GM23338 (cell line): ENCODE measurements at regions not wholly inside any gene's neighbourhood (a gene's known extent, or its start where the extent isn't known, plus 50 kb on each side); places are given as distances from the start of the nearest gene placed in this dataset.

Experiments
- CREB1 ChIP-seq: fragments of 250-450 bp; sonication (Bioruptor Pico); IDR thresholded peaks from 2 replicates; pipeline ENCODE4 v1.5.0; 2020; ENCODE audit warnings: low read depth, mild to moderate bottlenecking, moderate library complexity
- EZH2 ChIP-seq: fragments of 200-600 bp; sonication (generic); IDR thresholded peaks from one replicate; pipeline ENCODE4 v1.8.0; 2017; ENCODE audit warnings: antibody characterized with exemption, mild to moderate bottlenecking, low read depth; ENCODE audit not compliant: unreplicated experiment
- POLR2AphosphoS5 ChIP-seq: IDR thresholded peaks from 2 replicates; pipeline ENCODE4 v1.6.1; 2016; ENCODE audit warnings: antibody characterized with exemption, low read depth
- TF ChIP-seq, protein P1 (sequence below), 2 experiments: fragments of 200-600 bp in 1 of 2; sonication (generic) in 1 of 2; conservative IDR thresholded peaks; 2 replicates each; pipeline versions ENCODE4 v1.5.1 to v1.6.1; 2016 to 2017; ENCODE audit warnings: antibody characterized with exemption in 2 of 2, low read depth in 2 of 2, mild to moderate bottlenecking in 2 of 2, moderate library complexity in 1 of 2
- TF ChIP-seq, protein P2 (sequence below): IDR thresholded peaks from one replicate; pipeline ENCODE4 v1.6.1; 2018; ENCODE audit warnings: antibody characterized with exemption; ENCODE audit not compliant: unreplicated experiment

DNA sequence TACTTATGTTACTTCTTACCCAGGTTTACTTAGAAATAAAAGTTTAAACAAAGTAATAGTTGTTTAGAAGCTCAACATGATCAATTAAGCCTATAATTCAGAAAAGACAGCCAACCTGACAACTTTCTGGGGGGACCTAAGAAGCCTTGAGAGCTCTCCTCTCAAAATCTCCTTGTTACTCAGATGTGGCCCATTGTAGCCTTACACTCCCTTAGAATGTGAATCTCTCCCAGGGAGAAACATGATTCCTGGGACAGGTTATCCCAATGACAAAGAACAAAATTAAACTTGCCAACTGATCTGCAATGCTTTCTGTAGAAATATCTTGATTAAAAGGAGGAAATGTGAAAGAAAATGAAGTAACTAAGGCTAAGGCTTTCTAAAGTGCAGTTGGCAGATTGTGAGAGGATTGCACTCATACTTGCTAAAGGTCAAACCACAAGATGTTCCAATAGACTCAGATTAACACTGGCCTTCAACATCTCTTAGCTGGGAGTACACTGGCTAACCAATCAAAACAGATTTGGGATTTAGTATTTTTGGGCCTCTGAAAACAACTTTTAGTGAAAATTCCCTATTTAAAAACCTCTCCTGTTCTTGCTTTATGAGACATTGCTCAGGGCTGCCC lies 72.3 kb upstream of the TMX1 start:
- TF ChIP-seq, protein P1, sequence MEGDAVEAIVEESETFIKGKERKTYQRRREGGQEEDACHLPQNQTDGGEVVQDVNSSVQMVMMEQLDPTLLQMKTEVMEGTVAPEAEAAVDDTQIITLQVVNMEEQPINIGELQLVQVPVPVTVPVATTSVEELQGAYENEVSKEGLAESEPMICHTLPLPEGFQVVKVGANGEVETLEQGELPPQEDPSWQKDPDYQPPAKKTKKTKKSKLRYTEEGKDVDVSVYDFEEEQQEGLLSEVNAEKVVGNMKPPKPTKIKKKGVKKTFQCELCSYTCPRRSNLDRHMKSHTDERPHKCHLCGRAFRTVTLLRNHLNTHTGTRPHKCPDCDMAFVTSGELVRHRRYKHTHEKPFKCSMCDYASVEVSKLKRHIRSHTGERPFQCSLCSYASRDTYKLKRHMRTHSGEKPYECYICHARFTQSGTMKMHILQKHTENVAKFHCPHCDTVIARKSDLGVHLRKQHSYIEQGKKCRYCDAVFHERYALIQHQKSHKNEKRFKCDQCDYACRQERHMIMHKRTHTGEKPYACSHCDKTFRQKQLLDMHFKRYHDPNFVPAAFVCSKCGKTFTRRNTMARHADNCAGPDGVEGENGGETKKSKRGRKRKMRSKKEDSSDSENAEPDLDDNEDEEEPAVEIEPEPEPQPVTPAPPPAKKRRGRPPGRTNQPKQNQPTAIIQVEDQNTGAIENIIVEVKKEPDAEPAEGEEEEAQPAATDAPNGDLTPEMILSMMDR (conservative IDR thresholded peaks at IDR 0.05; ENCODE audit: low read depth in 2 of 2): no peak
- TF ChIP-seq POLR2AphosphoS5: no peak
- TF ChIP-seq, protein P2, sequence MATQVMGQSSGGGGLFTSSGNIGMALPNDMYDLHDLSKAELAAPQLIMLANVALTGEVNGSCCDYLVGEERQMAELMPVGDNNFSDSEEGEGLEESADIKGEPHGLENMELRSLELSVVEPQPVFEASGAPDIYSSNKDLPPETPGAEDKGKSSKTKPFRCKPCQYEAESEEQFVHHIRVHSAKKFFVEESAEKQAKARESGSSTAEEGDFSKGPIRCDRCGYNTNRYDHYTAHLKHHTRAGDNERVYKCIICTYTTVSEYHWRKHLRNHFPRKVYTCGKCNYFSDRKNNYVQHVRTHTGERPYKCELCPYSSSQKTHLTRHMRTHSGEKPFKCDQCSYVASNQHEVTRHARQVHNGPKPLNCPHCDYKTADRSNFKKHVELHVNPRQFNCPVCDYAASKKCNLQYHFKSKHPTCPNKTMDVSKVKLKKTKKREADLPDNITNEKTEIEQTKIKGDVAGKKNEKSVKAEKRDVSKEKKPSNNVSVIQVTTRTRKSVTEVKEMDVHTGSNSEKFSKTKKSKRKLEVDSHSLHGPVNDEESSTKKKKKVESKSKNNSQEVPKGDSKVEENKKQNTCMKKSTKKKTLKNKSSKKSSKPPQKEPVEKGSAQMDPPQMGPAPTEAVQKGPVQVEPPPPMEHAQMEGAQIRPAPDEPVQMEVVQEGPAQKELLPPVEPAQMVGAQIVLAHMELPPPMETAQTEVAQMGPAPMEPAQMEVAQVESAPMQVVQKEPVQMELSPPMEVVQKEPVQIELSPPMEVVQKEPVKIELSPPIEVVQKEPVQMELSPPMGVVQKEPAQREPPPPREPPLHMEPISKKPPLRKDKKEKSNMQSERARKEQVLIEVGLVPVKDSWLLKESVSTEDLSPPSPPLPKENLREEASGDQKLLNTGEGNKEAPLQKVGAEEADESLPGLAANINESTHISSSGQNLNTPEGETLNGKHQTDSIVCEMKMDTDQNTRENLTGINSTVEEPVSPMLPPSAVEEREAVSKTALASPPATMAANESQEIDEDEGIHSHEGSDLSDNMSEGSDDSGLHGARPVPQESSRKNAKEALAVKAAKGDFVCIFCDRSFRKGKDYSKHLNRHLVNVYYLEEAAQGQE: no peak
- TF ChIP-seq EZH2: no peak
- no peak for TF ChIP-seq CREB1 (CRISPR knock-in tag)
